Stimulated activated CD4-positive, alpha-beta T cell treated with anti-CD3 and anti-CD28 coated beads, Interleukin-12 subunit alpha, Interleukin-12 subunit beta, amount 100 ng/mL, for 24 hours (primary cell): ENCODE measurements at regions not wholly inside any gene's neighbourhood (a gene's known extent, or its start where the extent isn't known, plus 50 kb on each side); places are given as distances from the start of the nearest gene placed in this dataset.
A peak's percentile ranks its signal among the peaks of the same experiment; 100 is the strongest.

Experiments used
- DNase-seq, 2 experiments: peaks; one replicate each; pipeline ENCODE4 v3.0.0-alpha.2; 2020; ENCODE audit warnings: low read depth in 2 of 2

DNA sequence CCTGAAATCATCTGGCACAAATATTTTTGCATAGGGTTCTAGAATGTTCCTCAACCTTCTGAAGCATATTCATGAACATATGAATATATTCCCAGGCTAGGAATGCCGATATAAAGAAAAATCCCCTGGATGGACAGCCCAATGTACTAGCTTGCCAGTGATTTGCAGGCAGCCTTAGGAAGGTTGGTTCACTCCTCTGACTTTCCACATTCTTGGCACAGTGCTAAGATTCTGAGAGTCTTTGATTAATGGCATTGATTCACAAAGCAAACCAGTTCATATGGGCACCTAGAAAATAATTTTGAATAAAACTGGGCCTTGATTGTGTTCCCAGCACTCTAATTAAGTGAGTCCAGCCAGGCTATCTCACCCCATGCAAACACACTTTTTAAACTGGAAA, 56.9 kb upstream of the ENPP4 start:
- no peak for DNase-seq

DNA sequence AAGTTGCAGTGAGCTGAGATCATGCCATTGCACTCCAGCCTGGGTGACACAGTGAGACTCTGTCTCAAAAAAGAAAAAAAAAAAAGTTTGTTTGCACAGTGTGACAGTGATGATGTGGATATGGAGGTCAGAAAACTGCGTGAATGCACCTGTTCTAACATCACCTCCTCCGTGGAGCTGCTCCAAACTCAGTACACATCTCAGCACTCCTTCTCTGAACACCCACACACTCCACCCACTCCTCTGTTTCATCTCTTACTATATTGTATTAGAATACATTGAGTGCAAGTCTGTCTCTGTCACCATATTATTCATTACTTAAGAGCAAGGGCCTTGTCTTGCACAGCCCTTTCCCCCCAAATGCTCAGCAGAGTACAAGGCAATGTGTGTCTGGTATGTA, 51.5 kb upstream of the ENPP4 start:
- DNase-seq = peak in 1 of 2 experiments; percentile 3

DNA sequence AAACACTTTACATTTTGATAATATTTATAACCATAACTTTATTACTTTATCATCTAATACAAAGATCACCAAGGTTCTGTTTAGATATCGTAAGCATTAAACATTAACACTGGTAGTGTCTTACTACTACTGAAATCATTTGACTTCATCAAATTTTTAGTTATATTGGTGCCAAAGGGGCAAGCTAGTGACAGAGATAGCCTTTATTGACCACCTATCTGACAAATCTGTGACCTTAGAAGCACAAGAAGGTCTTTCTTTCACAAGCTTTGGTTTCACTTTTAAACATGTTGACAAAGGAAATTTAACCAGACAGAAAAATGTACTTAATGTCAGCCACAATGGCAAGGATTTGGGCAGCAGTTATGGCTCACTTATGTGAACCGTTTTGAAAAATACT, 50.7 kb upstream of the ENPP4 start:
- DNase-seq = no peak
